OCI-LY3 (cell line): ENCODE measurements at regions not wholly inside any gene's neighbourhood (a gene's known extent, or its start where the extent isn't known, plus 50 kb on each side); places are given as distances from the start of the nearest gene placed in this dataset.

ENCODE experiments used
- EZH2phosphoT487 ChIP-seq: fragments of 200-600 bp; shearing (Covaris generic); IDR thresholded peaks from 2 replicates; pipeline ENCODE4 v1.6.1; 2018; ENCODE audit warnings: antibody characterized with exemption, mixed run types, low read depth
- TF ChIP-seq, protein P1 (sequence below): fragments of 200-600, 300-600 bp; sonication (generic); IDR thresholded peaks from 2 replicates; pipeline ENCODE4 v1.5.1; 2014; ENCODE audit warnings: antibody characterized with exemption, low read length, low read depth

DNA sequence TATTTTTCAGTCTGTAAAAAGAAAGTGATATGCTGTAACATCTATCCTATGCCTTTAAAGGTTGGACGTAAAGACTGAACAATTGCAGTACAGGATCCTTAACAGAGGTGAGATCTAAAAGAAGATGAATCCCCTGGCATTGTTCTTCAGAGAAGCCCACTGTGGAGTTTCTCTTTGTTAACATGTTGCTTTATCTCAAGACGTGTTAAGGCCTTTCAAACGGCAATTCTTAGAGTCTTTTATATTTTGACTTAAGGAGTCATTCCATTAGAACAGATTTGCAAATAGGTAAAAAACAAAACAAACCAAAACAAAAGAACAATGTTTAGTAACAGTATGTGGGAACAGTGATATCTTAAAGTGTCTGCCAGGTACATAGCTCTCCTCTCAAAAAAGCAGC, 225.1 kb upstream of the ZP4 start:
- TF ChIP-seq, protein P1, sequence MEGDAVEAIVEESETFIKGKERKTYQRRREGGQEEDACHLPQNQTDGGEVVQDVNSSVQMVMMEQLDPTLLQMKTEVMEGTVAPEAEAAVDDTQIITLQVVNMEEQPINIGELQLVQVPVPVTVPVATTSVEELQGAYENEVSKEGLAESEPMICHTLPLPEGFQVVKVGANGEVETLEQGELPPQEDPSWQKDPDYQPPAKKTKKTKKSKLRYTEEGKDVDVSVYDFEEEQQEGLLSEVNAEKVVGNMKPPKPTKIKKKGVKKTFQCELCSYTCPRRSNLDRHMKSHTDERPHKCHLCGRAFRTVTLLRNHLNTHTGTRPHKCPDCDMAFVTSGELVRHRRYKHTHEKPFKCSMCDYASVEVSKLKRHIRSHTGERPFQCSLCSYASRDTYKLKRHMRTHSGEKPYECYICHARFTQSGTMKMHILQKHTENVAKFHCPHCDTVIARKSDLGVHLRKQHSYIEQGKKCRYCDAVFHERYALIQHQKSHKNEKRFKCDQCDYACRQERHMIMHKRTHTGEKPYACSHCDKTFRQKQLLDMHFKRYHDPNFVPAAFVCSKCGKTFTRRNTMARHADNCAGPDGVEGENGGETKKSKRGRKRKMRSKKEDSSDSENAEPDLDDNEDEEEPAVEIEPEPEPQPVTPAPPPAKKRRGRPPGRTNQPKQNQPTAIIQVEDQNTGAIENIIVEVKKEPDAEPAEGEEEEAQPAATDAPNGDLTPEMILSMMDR, result no peak
- no peak for TF ChIP-seq EZH2phosphoT487
